ENCODE measurements at regions not wholly inside any gene's neighbourhood (a gene's known extent, or its start where the extent isn't known, plus 50 kb on each side); places are given as distances from the start of the nearest gene placed in this dataset.

GRCh38 chr5:155068616-155069100 is 55.1 kb downstream of the KIF4B start:
- Mint-ChIP-seq H3K4me3 (no peak overlapping the region), H3K27me3 (no peaks in the 10 kb centered on the region), H3K9me3 (no peaks in the 10 kb centered on the region), H3K36me3 (ENCODE audit: low read depth) (no peaks in the 10 kb centered on the region), H3K4me1 (no peaks in the 10 kb centered on the region), H3K27ac (no peak overlapping the region)
- intact Hi-C loops (cut with micrococcal nuclease) = no loop called here
- DNase-seq = no peak

DNA sequence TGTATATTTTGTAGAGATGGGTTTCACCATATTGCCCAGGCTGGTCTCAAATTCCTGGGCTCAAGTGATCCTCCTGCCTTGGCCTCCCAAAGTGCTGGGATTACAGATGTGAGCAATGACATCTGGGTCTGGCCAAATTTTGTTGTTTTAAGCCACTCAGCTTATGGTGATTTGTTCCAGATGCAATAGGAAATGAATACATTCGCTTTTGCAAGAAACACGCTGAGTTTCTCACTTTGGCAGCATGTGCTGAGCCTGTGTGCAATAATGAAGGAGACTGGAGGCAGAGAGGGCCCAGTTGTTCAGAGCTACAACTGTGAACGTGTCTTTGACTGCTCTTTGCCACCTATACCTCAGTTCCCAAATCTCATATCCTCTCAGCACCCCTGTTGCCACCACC is 56.4 kb downstream of the KIF4B start:
- Mint-ChIP-seq H3K4me3 (no peak overlapping the region), H3K27ac (no peak overlapping the region), H3K9me3 (no peaks in the 10 kb centered on the region), H3K27me3 (no peaks in the 10 kb centered on the region), H3K4me1 (no peaks in the 10 kb centered on the region), H3K36me3 (ENCODE audit: low read depth) (no peaks in the 10 kb centered on the region)
- no peak for DNase-seq
- intact Hi-C loops (cut with micrococcal nuclease) = no loop called here

DNA sequence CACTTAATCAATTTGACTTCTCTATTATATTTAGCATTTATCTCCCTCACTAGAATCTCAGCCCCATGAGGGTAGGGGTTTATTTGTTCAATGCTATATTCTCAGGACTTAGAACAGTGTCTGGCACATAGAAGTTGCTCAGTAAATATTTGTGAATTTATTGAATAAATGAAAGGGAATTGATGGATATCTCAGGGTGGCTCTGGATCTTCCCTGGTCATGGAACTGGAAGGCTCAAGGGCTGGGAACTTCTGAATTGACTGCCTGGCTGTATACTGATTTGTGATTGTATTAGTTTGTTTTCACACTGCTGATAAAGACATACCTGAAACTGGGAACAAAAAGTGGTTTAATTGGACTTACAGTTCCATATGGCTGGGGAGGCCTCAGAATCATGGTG is 57.2 kb downstream of the KIF4B start:
- H3K36me3 Mint-ChIP-seq (ENCODE audit: low read depth) = no peaks in the 10 kb centered on the region
- intact Hi-C loops (cut with micrococcal nuclease) = no loop called here
- no peak overlapping the region for H3K4me3 Mint-ChIP-seq
- H3K27ac Mint-ChIP-seq = no peak overlapping the region
- no peaks in the 10 kb centered on the region for H3K27me3 Mint-ChIP-seq
- no peaks in the 10 kb centered on the region for H3K9me3 Mint-ChIP-seq
- DNase-seq = no peak
- H3K4me1 Mint-ChIP-seq = no peaks in the 10 kb centered on the region

DNA sequence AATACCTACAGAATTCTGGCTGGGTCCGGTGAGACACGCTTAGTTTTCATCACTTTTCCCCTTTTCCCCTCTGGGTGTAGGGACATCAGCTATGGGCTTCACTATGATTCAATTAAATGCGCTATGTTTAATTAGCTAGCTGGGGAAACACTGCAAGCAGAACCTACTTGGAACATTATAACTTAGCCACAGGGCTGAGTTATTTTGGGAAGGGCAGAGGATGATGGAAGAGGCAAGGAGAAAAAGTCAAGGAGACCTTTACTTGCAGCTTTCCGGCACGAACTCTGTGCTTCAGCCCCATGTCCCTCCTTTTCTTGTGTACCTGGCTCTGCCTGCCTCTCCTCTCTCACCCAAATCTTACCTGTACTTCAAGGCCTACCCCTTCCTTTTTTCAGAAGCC is 62.8 kb downstream of the KIF4B start:
- Mint-ChIP-seq H3K4me3 (no peak overlapping the region), H3K36me3 (ENCODE audit: low read depth) (no peaks in the 10 kb centered on the region), H3K27me3 (no peaks in the 10 kb centered on the region), H3K27ac (no peak overlapping the region), H3K9me3 (no peaks in the 10 kb centered on the region), H3K4me1 (no peaks in the 10 kb centered on the region)
- no peak for DNase-seq
- intact Hi-C loops (cut with micrococcal nuclease) = no loop called here

- Mint-ChIP-seq H3K9me3 (no peaks in the 10 kb centered on the region), H3K27me3 (no peaks in the 10 kb centered on the region), H3K4me3 (no peak overlapping the region), H3K27ac (no peak overlapping the region), H3K4me1 (no peaks in the 10 kb centered on the region), H3K36me3 (ENCODE audit: low read depth) (no peaks in the 10 kb centered on the region)
- no peak for DNase-seq
- intact Hi-C loops (cut with micrococcal nuclease) = no loop called here
These were observed 66.1 kb downstream of the KIF4B start for GRCh38 chr5:155079698-155080097.

GRCh38 chr5:155080721-155081120 is 67.2 kb downstream of the KIF4B start:
- no peak for DNase-seq
- Mint-ChIP-seq H3K36me3 (ENCODE audit: low read depth) (no peaks in the 10 kb centered on the region), H3K9me3 (no peaks in the 10 kb centered on the region), H3K27ac (no peak overlapping the region), H3K27me3 (no peaks in the 10 kb centered on the region), H3K4me1 (no peaks in the 10 kb centered on the region), H3K4me3 (no peak overlapping the region)
- intact Hi-C loops (cut with micrococcal nuclease) = no loop called here

DNA sequence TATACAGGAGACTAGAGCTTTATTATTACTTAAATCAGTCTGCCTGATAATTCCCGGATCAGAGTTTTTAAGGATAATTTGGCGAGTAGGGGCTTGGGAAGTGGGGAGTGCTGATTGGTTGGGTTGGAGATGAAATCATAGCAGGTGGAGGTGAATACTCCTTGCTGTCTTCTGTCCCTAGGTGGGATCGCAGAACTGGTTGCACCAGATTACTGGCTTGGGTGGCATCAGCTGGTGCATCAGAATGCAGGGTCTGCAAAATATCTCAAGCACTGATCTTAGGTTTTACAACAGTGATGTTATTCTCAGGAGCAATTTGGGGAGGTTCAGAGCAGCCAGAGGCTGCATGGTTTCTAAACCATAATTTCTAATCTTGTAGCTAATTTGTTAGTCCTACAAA is 68.1 kb downstream of the KIF4B start:
- no peaks in the 10 kb centered on the region for H3K27me3 Mint-ChIP-seq
- H3K27ac Mint-ChIP-seq = no peak overlapping the region
- H3K4me1 Mint-ChIP-seq = no peaks in the 10 kb centered on the region
- intact Hi-C loops (cut with micrococcal nuclease) = no loop called here
- no peaks in the 10 kb centered on the region for H3K36me3 Mint-ChIP-seq (ENCODE audit: low read depth)
- no peak overlapping the region for H3K4me3 Mint-ChIP-seq
- no peak for DNase-seq
- H3K9me3 Mint-ChIP-seq = no peaks in the 10 kb centered on the region

DNA sequence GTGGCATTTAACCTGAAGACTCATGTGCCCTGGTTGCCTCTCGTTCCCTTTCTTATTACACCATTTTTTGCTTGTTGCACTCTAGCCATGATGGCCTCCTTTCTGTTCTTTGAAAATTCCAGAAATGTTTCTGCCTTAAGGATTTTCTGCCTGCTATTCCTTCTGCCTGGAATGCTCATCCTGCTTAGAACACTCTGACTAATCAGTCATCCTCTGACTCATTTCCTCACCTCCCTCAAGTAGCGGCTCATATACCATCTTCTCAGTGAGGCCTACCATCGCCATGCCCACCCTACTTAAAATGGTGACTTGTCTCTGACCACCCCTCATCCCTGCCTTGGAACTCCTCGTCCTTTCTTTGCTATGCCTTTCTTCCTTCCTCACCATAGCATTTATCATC is 68.8 kb downstream of the KIF4B start:
- Mint-ChIP-seq H3K4me3 (no peak overlapping the region), H3K4me1 (no peaks in the 10 kb centered on the region), H3K9me3 (no peaks in the 10 kb centered on the region), H3K27ac (no peak overlapping the region), H3K27me3 (no peaks in the 10 kb centered on the region), H3K36me3 (ENCODE audit: low read depth) (no peaks in the 10 kb centered on the region)
- DNase-seq = no peak
- intact Hi-C loops (cut with micrococcal nuclease) = no loop called here

GRCh38 chr5:155085282-155085989 is 71.9 kb downstream of the KIF4B start:
- Mint-ChIP-seq H3K27me3 (no peaks in the 10 kb centered on the region), H3K9me3 (no peaks in the 10 kb centered on the region), H3K4me1 (no peaks in the 10 kb centered on the region), H3K27ac (no peak overlapping the region), H3K36me3 (ENCODE audit: low read depth) (no peaks in the 10 kb centered on the region), H3K4me3 (no peak overlapping the region)
- intact Hi-C loops (cut with micrococcal nuclease) = no loop called here
- no peak for DNase-seq

- DNase-seq = no peak
- Mint-ChIP-seq H3K9me3 (no peaks in the 10 kb centered on the region), H3K27ac (no peak overlapping the region), H3K4me3 (no peak overlapping the region), H3K4me1 (no peaks in the 10 kb centered on the region), H3K27me3 (no peaks in the 10 kb centered on the region), H3K36me3 (ENCODE audit: low read depth) (no peaks in the 10 kb centered on the region)
- intact Hi-C loops (cut with micrococcal nuclease) = no loop called here
These were observed 73.5 kb downstream of the KIF4B start for GRCh38 chr5:155087036-155087435.

DNA sequence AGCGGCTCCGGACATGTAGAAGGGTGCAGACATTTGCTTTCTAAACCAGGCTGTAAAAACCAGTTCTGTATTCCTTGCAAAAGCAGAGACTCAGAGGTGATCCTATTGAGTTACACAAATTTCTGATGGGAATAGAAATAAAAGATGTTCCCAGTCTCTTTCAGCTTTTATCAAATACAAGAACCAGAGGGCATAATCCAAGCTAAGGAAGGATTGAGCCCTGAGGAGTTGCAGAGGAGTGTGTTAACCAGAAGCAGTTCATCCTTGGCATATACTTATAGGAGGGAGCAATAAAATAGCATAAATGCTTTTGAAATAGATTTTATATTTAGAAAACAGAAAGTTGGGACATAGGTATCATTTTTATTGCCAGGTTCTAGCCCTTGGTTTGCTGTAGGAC is 75.3 kb downstream of the KIF4B start:
- H3K4me3 Mint-ChIP-seq = no peak overlapping the region
- intact Hi-C loops (cut with micrococcal nuclease) = no loop called here
- H3K36me3 Mint-ChIP-seq (ENCODE audit: low read depth) = no peaks in the 10 kb centered on the region
- DNase-seq = no peak
- H3K27me3 Mint-ChIP-seq = no peaks in the 10 kb centered on the region
- no peaks in the 10 kb centered on the region for H3K4me1 Mint-ChIP-seq
- H3K27ac Mint-ChIP-seq = no peak overlapping the region
- H3K9me3 Mint-ChIP-seq = no peaks in the 10 kb centered on the region

DNA sequence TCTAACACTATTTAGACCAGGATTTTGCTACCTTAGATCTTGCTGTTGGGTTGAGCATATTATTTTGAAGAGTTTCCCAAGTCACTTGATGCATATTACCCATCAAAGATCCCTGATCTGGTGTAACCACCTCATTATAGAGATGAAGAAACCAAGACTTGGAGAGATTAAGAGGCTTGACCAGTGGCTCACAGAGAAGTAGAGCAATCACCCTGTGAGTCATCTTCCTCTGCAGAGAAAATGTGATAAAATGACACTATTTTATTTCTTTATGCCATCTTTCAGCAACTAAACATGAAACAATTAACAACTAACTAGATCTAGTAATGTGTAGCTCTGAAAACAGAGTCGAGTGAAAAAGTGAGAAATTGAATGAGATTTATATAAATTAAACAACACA is 76.1 kb downstream of the KIF4B start:
- Mint-ChIP-seq H3K4me1 (no peaks in the 10 kb centered on the region), H3K4me3 (no peak overlapping the region), H3K36me3 (ENCODE audit: low read depth) (no peaks in the 10 kb centered on the region), H3K27ac (no peak overlapping the region), H3K9me3 (no peaks in the 10 kb centered on the region), H3K27me3 (no peaks in the 10 kb centered on the region)
- intact Hi-C loops (cut with micrococcal nuclease) = no loop called here
- DNase-seq = no peak

GRCh38 chr5:155091063-155091648 is 77.6 kb downstream of the KIF4B start:
- no peaks in the 10 kb centered on the region for H3K9me3 Mint-ChIP-seq
- no peaks in the 10 kb centered on the region for H3K36me3 Mint-ChIP-seq (ENCODE audit: low read depth)
- H3K27me3 Mint-ChIP-seq = peaks cover 2% of the 10 kb centered on the region
- DNase-seq = no peak
- no peaks in the 10 kb centered on the region for H3K4me1 Mint-ChIP-seq
- no peak overlapping the region for H3K27ac Mint-ChIP-seq
- H3K4me3 Mint-ChIP-seq = no peak overlapping the region
- intact Hi-C loops (cut with micrococcal nuclease) = no loop called here

GRCh38 chr5:155091768-155092717 is 78.5 kb downstream of the KIF4B start:
- Mint-ChIP-seq H3K9me3 (no peaks in the 10 kb centered on the region), H3K27me3 (peaks cover 2% of the 10 kb centered on the region), H3K4me3 (no peak overlapping the region), H3K27ac (no peak overlapping the region), H3K36me3 (ENCODE audit: low read depth) (no peaks in the 10 kb centered on the region), H3K4me1 (no peaks in the 10 kb centered on the region)
- DNase-seq = no peak
- intact Hi-C loops (cut with micrococcal nuclease) = no loop called here
